IPS DF 6.9 (cell line): ENCODE measurements at regions not wholly inside any gene's neighbourhood (a gene's known extent, or its start where the extent isn't known, plus 50 kb on each side); places are given as distances from the start of the nearest gene placed in this dataset.

Experiments used
- DNase-seq: peaks from one replicate; pipeline ENCODE4 v3.0.0-alpha.2; 2013; ENCODE audit warnings: low read depth, low spot score
- H3K27ac ChIP-seq: one replicate; pipeline ENCODE4 v1.5.1; 2013; ENCODE audit warnings: low read length, control low read depth
- H3K27me3 ChIP-seq: 2 replicates; pipeline ENCODE4 v1.6.1; 2013; ENCODE audit warnings: mild to moderate bottlenecking, low read length; ENCODE audit not compliant: control insufficient read depth, insufficient read depth
- H3K36me3 ChIP-seq: 2 replicates; pipeline ENCODE4 v1.6.1; 2013; ENCODE audit warnings: low read length; ENCODE audit not compliant: control insufficient read depth, insufficient read depth
- H3K4me1 ChIP-seq: 2 replicates; pipeline ENCODE4 v1.6.1; 2013; ENCODE audit warnings: low read length; ENCODE audit not compliant: control insufficient read depth, insufficient read depth
- H3K4me3 ChIP-seq: 2 replicates; pipeline ENCODE4 v1.5.1; 2013; ENCODE audit warnings: mild to moderate bottlenecking, low read length
- H3K9me3 ChIP-seq: 2 replicates; pipeline ENCODE4 v1.6.1; 2013; ENCODE audit warnings: low read length, inconsistent platforms; ENCODE audit not compliant: control insufficient read depth, insufficient read depth
- WGBS: extraction: QIAGEN DNeasy Blood & Tissue Kit; methylation state at CpG from one replicate; pipeline ENCODE4 v1.1.7; 2013; ENCODE audit warnings: mixed read lengths, missing lambda C conversion rate; ENCODE audit not compliant: insufficient read length, insufficient coverage; 5-methylcytosine and 5-hydroxymethylcytosine counted together

GRCh38 chr7:96497567-96497966 is 175.7 kb upstream of the SLC25A13 start:
- no CpG with 5 or more reads among the region's 2 CpGs for WGBS
- Histone ChIP-seq H3K4me1 (no peaks in the 10 kb centered on the region), H3K27me3 (no peaks in the 10 kb centered on the region), H3K27ac (no peak overlapping the region), H3K9me3 (no peaks in the 10 kb centered on the region), H3K4me3 (no peak overlapping the region), H3K36me3 (no peaks in the 10 kb centered on the region)
- DNase-seq: no peak

- Histone ChIP-seq H3K27ac (no peak overlapping the region), H3K4me1 (no peaks in the 10 kb centered on the region), H3K9me3 (no peaks in the 10 kb centered on the region), H3K36me3 (no peaks in the 10 kb centered on the region), H3K4me3 (no peak overlapping the region), H3K27me3 (no peaks in the 10 kb centered on the region)
- no peak for DNase-seq
- no CpG with 5 or more reads among the region's 6 CpGs for WGBS
Observed at GRCh38 chr7:96495751-96496216, 173.9 kb upstream of the SLC25A13 start.

GRCh38 chr7:96486681-96487080 is 164.8 kb upstream of the SLC25A13 start:
- WGBS: no CpG with 5 or more reads among the region's 4 CpGs
- H3K27ac ChIP-seq: no peak overlapping the region

GRCh38 chr7:96484845-96485244 is 162.9 kb upstream of the SLC25A13 start:
- Histone ChIP-seq H3K4me3 (no peak overlapping the region), H3K36me3 (no peaks in the 10 kb centered on the region), H3K9me3 (no peaks in the 10 kb centered on the region), H3K27me3 (no peaks in the 10 kb centered on the region), H3K4me1 (no peaks in the 10 kb centered on the region), H3K27ac (no peak overlapping the region)
- DNase-seq: no peak
- WGBS: no CpG with 5 or more reads among the region's 1 CpG

More at GRCh38 chr7:96486681-96487080, 164.8 kb upstream of the SLC25A13 start:
- no peaks in the 10 kb centered on the region for H3K4me1 ChIP-seq
- no peaks in the 10 kb centered on the region for H3K9me3 ChIP-seq
- no peaks in the 10 kb centered on the region for H3K36me3 ChIP-seq
- H3K27me3 ChIP-seq: no peaks in the 10 kb centered on the region
- DNase-seq: no peak
- no peak overlapping the region for H3K4me3 ChIP-seq

DNA sequence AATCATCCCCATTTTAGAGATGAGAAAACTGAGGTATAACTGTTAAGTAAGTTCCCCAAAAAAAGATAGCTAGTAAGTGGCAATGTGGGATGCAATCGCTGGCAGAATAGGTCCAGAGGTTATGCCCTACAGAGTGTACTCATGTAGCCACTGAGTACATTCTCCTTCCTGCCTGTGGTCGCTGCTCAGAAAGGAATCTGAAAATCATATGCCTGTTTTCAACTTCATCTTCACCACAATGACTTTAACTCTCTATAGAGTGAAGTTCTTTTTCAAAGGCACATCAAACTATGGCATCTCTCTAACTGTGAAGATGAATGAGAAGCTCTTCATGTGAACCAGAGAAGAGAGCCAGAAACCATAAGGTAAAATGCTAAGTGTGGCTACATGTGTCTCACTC is 162.2 kb upstream of the SLC25A13 start:
- H3K4me1 ChIP-seq: no peaks in the 10 kb centered on the region
- WGBS: no CpG with 5 or more reads among the region's 2 CpGs

DNA sequence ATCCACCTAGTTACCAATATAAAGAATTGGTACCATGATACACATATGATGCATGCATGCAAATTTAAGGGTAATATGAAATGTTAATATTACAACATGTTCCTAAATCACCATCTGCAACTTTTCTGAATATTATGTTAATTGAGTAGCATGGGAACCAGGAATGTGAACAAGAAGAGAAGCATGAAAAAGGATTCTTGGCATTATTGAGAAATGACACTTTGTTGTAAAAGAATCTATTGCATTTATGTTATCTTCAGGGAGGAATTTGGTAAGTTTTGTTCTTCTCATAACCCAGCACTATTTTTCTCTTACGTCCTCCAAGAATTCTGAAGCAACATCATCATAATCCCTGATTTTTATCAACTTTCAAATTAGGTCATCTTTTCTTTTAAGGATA is 159.9 kb upstream of the SLC25A13 start:
- no peak overlapping the region for H3K27ac ChIP-seq
- WGBS: no CpG with 5 or more reads among the region's 1 CpG
- DNase-seq: no peak

More for the DNA sequence above, 162.2 kb upstream of the SLC25A13 start:
- Histone ChIP-seq H3K36me3 (no peaks in the 10 kb centered on the region), H3K9me3 (no peaks in the 10 kb centered on the region), H3K27me3 (no peaks in the 10 kb centered on the region), H3K27ac (no peak overlapping the region), H3K4me3 (no peak overlapping the region)
- DNase-seq: no peak

DNA sequence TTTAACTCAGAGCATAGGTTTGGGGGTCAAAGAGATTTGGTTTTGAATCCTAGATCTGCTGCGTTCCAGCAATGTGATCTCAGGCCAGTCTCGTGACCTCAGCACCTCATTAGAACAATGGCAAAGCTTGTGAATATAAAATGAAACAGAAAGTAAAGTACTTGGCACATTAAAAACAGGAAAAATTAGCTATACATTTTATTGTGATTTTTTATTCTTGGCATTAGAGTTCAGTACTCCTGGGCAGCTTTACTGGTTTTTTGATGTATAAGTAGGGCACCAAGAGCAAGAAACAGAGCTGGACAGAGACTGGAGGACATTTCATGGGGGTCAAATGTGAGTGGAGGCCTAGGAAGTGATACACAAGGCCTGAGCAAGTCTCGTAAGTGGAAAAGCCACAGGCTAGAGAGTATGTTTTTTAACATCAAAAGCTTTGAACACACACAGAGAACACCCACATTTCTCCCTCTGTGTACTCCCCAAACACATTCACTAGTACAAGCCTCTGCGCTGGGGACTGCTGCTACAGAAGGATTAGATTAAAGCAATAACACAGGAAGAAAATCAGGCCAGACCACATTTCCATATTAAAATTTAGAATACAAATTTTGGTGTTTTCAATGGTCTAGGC is 157.2 kb upstream of the SLC25A13 start:
- no peaks in the 10 kb centered on the region for H3K4me1 ChIP-seq
- no CpG with 5 or more reads among the region's 4 CpGs for WGBS
- H3K4me3 ChIP-seq: no peak overlapping the region
- H3K9me3 ChIP-seq: no peaks in the 10 kb centered on the region
- no peak overlapping the region for H3K27ac ChIP-seq
- DNase-seq: no peak
- H3K27me3 ChIP-seq: no peaks in the 10 kb centered on the region
- no peaks in the 10 kb centered on the region for H3K36me3 ChIP-seq

More for the DNA sequence above, 159.9 kb upstream of the SLC25A13 start:
- H3K27me3 ChIP-seq: no peaks in the 10 kb centered on the region
- H3K36me3 ChIP-seq: no peaks in the 10 kb centered on the region
- H3K4me3 ChIP-seq: no peak overlapping the region
- no peaks in the 10 kb centered on the region for H3K4me1 ChIP-seq
- H3K9me3 ChIP-seq: no peaks in the 10 kb centered on the region

DNA sequence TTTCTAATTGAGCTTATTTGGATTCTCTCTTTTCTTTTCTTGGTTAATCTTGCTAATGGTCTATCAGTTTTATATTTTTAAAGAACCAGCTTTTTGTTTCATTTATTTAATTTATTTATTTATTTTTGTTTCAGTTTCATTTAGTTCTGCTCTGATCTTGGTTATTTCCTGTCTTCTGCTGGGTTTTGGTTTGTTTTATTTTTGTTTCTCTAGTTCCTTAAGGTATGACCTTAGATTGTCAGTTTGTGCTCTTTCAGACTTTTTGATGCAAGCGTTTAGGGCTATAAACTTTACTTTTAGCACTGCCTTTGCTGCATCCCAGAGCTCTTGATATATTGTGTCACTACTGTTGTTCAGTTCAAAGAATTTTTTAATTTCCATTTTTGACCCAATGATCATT is 149.7 kb upstream of the SLC25A13 start:
- no peaks in the 10 kb centered on the region for H3K9me3 ChIP-seq
- no peak overlapping the region for H3K27ac ChIP-seq
- no peak for DNase-seq
- H3K27me3 ChIP-seq: no peaks in the 10 kb centered on the region
- WGBS: no CpG with 5 or more reads among the region's 1 CpG
- no peaks in the 10 kb centered on the region for H3K4me1 ChIP-seq
- H3K4me3 ChIP-seq: no peak overlapping the region
- no peaks in the 10 kb centered on the region for H3K36me3 ChIP-seq

DNA sequence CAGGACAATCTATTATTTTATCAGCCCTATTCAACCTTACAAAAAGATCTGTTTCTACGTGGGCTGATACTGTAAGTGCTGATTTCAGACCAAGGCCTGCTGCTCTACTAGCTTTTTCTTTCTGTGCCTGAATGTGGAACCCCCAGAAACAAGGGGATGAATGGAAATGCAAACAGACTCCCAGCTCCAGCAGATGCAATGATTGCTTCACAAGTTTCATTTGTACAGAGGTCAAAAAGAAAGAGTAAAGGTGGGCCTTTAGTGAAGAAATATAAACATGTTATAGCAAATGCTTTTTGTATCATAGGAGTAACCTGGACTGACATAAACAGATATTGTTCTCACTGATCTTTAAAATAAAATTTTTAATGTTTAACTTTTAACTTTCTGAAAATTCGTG is 130.2 kb upstream of the SLC25A13 start:
- no peaks in the 10 kb centered on the region for H3K27me3 ChIP-seq
- no peaks in the 10 kb centered on the region for H3K9me3 ChIP-seq
- H3K4me1 ChIP-seq: no peaks in the 10 kb centered on the region
- H3K27ac ChIP-seq: no peak overlapping the region
- no peak for DNase-seq
- WGBS: no CpG with 5 or more reads among the region's 2 CpGs
- H3K4me3 ChIP-seq: no peak overlapping the region
- no peaks in the 10 kb centered on the region for H3K36me3 ChIP-seq

- H3K4me1 ChIP-seq: no peaks in the 10 kb centered on the region
- no peak for DNase-seq
- H3K36me3 ChIP-seq: no peaks in the 10 kb centered on the region
- H3K9me3 ChIP-seq: no peaks in the 10 kb centered on the region
- no peak overlapping the region for H3K4me3 ChIP-seq
- WGBS: no CpG with 5 or more reads among the region's 4 CpGs
- H3K27me3 ChIP-seq: no peaks in the 10 kb centered on the region
- no peak overlapping the region for H3K27ac ChIP-seq
Observed at GRCh38 chr7:96449094-96449493, 127.2 kb upstream of the SLC25A13 start.

DNA sequence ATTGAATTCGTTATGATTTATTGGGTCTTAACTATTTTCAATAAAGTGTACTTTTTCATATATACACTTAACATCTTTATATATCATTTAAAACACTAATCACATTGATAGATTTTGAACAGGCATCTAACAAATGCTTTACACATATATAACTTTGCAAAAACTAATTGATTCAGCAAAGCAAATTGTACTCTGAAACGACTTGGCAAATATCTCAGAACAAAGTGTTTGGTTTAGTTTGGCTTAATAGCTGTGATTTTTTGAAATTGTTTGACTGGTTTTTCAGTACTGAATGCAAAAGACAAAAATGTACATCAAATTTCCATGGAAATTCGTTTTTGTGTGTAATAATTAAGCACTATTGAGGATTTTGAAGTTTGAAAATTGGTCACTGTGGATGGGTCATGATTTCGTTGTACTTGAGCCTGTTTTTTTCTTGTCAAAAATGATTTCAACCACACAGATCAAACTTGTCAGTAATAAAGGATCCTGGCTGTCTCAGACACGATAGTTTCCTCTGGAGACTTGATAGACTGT is 125.3 kb upstream of the SLC25A13 start:
- no peaks in the 10 kb centered on the region for H3K4me1 ChIP-seq
- H3K36me3 ChIP-seq: no peaks in the 10 kb centered on the region
- H3K27ac ChIP-seq: no peak overlapping the region
- H3K4me3 ChIP-seq: no peak overlapping the region
- H3K27me3 ChIP-seq: no peaks in the 10 kb centered on the region
- no CpG with 5 or more reads among the region's 5 CpGs for WGBS
- DNase-seq: no peak
- no peaks in the 10 kb centered on the region for H3K9me3 ChIP-seq
